ENCODE measurements at regions not wholly inside any gene's neighbourhood (a gene's known extent, or its start where the extent isn't known, plus 50 kb on each side); places are given as distances from the start of the nearest gene placed in this dataset.

- DNase-seq (ENCODE audit: low spot score), result no peak
- POLR2A ChIA-PET (ENCODE audit: low non-redundant PET), result no interaction called here
- H3K27ac ChIP-seq, result no peak overlapping the region
- CTCF ChIA-PET, result no interaction called here
- no peak for TF ChIP-seq CTCF (conservative IDR thresholded peaks at IDR 0.05; ENCODE audit: low read depth)
Measured at GRCh38 chr11:130705670-130706421, 210.4 kb downstream of the SNX19 start.

GRCh38 chr11:130706572-130706971 lies 209.7 kb downstream of the SNX19 start:
- ChIA-PET CTCF (no interaction called here), POLR2A (ENCODE audit: low non-redundant PET) (interaction anchor here (0.6 kb wide), 1 partner anchor 82 kb away, joined by 4 read pairs; no protein-coding TSS in a partner anchor)
- no peak for DNase-seq (ENCODE audit: low spot score)
- TF ChIP-seq CTCF (conservative IDR thresholded peaks at IDR 0.05; ENCODE audit: low read depth), result no peak
- H3K27ac ChIP-seq, result no peak overlapping the region

- DNase-seq (ENCODE audit: low spot score), result no peak
- H3K27ac ChIP-seq, result no peak overlapping the region
- TF ChIP-seq CTCF (conservative IDR thresholded peaks at IDR 0.05; ENCODE audit: low read depth), result no peak
- ChIA-PET POLR2A (ENCODE audit: low non-redundant PET) (interaction anchor here (0.6 kb wide), 1 partner anchor 81 kb away, joined by 4 read pairs; no protein-coding TSS in a partner anchor), CTCF (no interaction called here)
Measured at GRCh38 chr11:130707217-130707616, 209.1 kb downstream of the SNX19 start.

- no peak overlapping the region for H3K27ac ChIP-seq
- TF ChIP-seq CTCF (conservative IDR thresholded peaks at IDR 0.05; ENCODE audit: low read depth), result no peak
- DNase-seq (ENCODE audit: low spot score), result no peak
- CTCF ChIA-PET, result no interaction called here
- POLR2A ChIA-PET (ENCODE audit: low non-redundant PET), result no interaction called here
Measured at GRCh38 chr11:130709531-130709930, 206.7 kb downstream of the SNX19 start.

- ChIA-PET POLR2A (ENCODE audit: low non-redundant PET) (no interaction called here), CTCF (no interaction called here)
- H3K27ac ChIP-seq, result no peak overlapping the region
- DNase-seq (ENCODE audit: low spot score), result no peak
- TF ChIP-seq CTCF (conservative IDR thresholded peaks at IDR 0.05; ENCODE audit: low read depth), result no peak
Measured at GRCh38 chr11:130710021-130710420, 206.3 kb downstream of the SNX19 start.

- no peak overlapping the region for H3K27ac ChIP-seq
- no peak for DNase-seq (ENCODE audit: low spot score)
- CTCF ChIA-PET, result no interaction called here
- POLR2A ChIA-PET (ENCODE audit: low non-redundant PET), result no interaction called here
- no peak for TF ChIP-seq CTCF (conservative IDR thresholded peaks at IDR 0.05; ENCODE audit: low read depth)
Measured at GRCh38 chr11:130710497-130711012, 205.7 kb downstream of the SNX19 start.

Data from RWPE1 (cell line).